A549 (cell line): ENCODE measurements at regions not wholly inside any gene's neighbourhood (a gene's known extent, or its start where the extent isn't known, plus 50 kb on each side); places are given as distances from the start of the nearest gene placed in this dataset.

ENCODE experiments used
- CHD2 ChIP-seq: fragments of 150-350 bp; IDR thresholded peaks from 2 replicates; pipeline ENCODE4 v1.6.1; 2014; ENCODE audit warnings: low read length; ENCODE audit not compliant: partially characterized antibody
- CHD4 ChIP-seq: fragments of 200-600 bp; sonication (generic); IDR thresholded peaks from 2 replicates; pipeline ENCODE4 v1.6.1; 2016; ENCODE audit warnings: antibody characterized with exemption, mild to moderate bottlenecking, borderline replicate concordance
- CTCF ChIP-seq: fragments of >200 bp; sonication (Bioruptor Twin); formaldehyde crosslinking; IDR thresholded peaks from 3 replicates; pipeline ENCODE4 v1.5.1; 2016
- EP300 ChIP-seq, 2 experiments: fragments of >200 bp; sonication (Bioruptor Twin); formaldehyde crosslinking; IDR thresholded peaks; 2 replicates in 1 of 2; 3 replicates in 1 of 2; pipeline ENCODE4 v1.6.1; 2016 to 2017
- HOXA7 ChIP-seq: fragments of 250-450 bp; sonication (Bioruptor Pico); IDR thresholded peaks from 2 replicates; pipeline ENCODE4 v1.5.0; 2020; ENCODE audit warnings: mild to moderate bottlenecking, moderate library complexity
- JUN ChIP-seq, 2 experiments: fragments of >200 bp; sonication (Bioruptor Twin); formaldehyde crosslinking; IDR thresholded peaks; 2 replicates in 1 of 2; 3 replicates in 1 of 2; pipeline ENCODE4 v1.6.1; 2016 to 2017
- KDM1A ChIP-seq: fragments of 200-600 bp; sonication (generic); IDR thresholded peaks from 2 replicates; pipeline ENCODE4 v1.6.1; 2016; ENCODE audit warnings: low read depth, mild to moderate bottlenecking
- MAX ChIP-seq: IDR thresholded peaks from 2 replicates; pipeline ENCODE4 v1.6.1; 2012
- NR3C1 ChIP-seq: fragments of >200 bp; sonication (Bioruptor Twin); formaldehyde crosslinking; IDR thresholded peaks from 3 replicates; pipeline ENCODE4 v1.6.1; 2017
- POLR2A ChIP-seq: IDR thresholded peaks from 2 replicates; pipeline ENCODE4 v1.6.1; 2012; ENCODE audit warnings: mild to moderate bottlenecking, low read length
- RCOR1 ChIP-seq: fragments of 150-350 bp; IDR thresholded peaks from 2 replicates; pipeline ENCODE4 v1.6.1; 2014; ENCODE audit warnings: antibody characterized with exemption, low read length, low read depth
- REST ChIP-seq: fragments of 200-600 bp; sonication (generic); IDR thresholded peaks from 2 replicates; pipeline ENCODE4 v1.6.1; 2016; ENCODE audit warnings: antibody characterized with exemption, mild to moderate bottlenecking, moderate library complexity
- SMC3 ChIP-seq: fragments of >200 bp; sonication (Bioruptor Twin); formaldehyde crosslinking; IDR thresholded peaks from 3 replicates; pipeline ENCODE4 v1.6.1; 2018; ENCODE audit warnings: inconsistent platforms
- USF2 ChIP-seq: fragments of 450-650 bp; IDR thresholded peaks from 2 replicates; pipeline ENCODE4 v1.6.1; 2014; ENCODE audit warnings: antibody characterized with exemption

GRCh38 chr5:173434270-173434669 is 106.1 kb upstream of the STC2 start:
- no peak for TF ChIP-seq CTCF
- TF ChIP-seq MAX, result no peak
- TF ChIP-seq POLR2A, result no peak
- TF ChIP-seq HOXA7, result no peak
- TF ChIP-seq SMC3, result no peak
- TF ChIP-seq USF2, result no peak
- no peak for TF ChIP-seq EP300 (IDR thresholded peaks at IDR 0.05)
- TF ChIP-seq KDM1A, result no peak
- TF ChIP-seq CHD2, result no peak
- TF ChIP-seq RCOR1, result no peak
- TF ChIP-seq JUN (IDR thresholded peaks at IDR 0.05), result no peak
- TF ChIP-seq REST, result no peak
- TF ChIP-seq NR3C1, result no peak
- no peak for TF ChIP-seq CHD4
